ENCODE measurements at regions not wholly inside any gene's neighbourhood (a gene's known extent, or its start where the extent isn't known, plus 50 kb on each side); places are given as distances from the start of the nearest gene placed in this dataset.

DNA sequence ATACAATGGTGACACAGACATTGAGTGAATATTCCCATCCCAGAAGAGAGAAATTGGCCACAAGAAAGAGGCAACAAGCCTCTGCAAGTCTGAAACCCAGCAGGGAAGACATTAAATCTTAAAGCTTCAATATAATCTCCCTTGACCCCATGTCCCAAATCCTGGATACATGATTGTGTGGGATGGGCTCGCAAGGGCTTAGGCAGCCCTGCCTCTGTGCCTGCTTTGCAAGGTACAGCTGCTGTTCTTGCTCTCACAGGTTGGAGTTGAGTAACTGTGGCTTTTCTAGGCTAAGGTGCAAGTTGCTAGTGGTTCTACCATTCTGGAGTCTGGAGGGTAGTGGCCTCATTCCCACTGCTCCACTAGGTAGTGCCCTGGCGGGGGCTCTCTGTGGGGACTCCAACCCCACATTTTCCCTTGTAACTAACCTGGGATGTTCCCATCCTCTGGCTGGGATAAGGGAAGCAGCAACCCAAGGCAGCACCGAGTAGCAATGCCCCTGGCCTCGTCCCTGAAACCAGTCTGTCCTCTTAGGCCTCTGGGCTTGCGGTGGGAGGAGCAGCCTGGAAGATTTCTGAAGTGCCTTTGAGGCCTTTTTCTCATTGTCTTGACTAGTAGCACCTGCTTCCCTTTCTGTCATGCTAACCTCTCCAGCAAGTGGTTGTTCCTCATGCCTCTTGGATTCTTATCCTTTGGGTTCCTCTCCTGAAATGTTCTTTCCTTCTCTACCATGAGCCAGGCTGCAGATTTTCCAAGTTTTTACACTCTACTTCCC lies 90.0 kb downstream of the FAM174B start:
- Histone ChIP-seq H2BK5ac (ENCODE audit: low read depth, low read length, poor library complexity) (no peak overlapping the region), H2BK12ac (ENCODE audit: low read length) (no peak overlapping the region), H3K36me3 (ENCODE audit: control insufficient read depth in 1 of 2, insufficient read depth in 2 of 2, low read length in 2 of 2) (no peaks in the 10 kb centered on the region), H3K9me3 (ENCODE audit: insufficient read depth, low read depth, low read length) (no peaks in the 10 kb centered on the region), H3K4me2 (ENCODE audit: low read length) (no peak overlapping the region), H2BK120ac (ENCODE audit: insufficient read depth, low read length, poor library complexity) (no peak overlapping the region), H3K4me3 (ENCODE audit: low read depth, low read length) (no peak overlapping the region), H3K27me3 (ENCODE audit: insufficient read depth, low read length) (no peaks in the 10 kb centered on the region), H2AK5ac (ENCODE audit: low read length) (no peak overlapping the region), H3K4me1 (ENCODE audit: control insufficient read depth in 1 of 2, insufficient read depth in 2 of 2, low read length in 2 of 2) (no peaks in the 10 kb centered on the region), H4K8ac (ENCODE audit: low read depth, low read length) (no peak overlapping the region), H3K27ac (ENCODE audit: low read depth, low read length) (no peak overlapping the region), H4K91ac (ENCODE audit: low read depth, low read length) (no peak overlapping the region), H3K79me2 (ENCODE audit: control insufficient read depth, insufficient read depth, low read length, poor library complexity) (no peaks in the 10 kb centered on the region), H3K4ac (ENCODE audit: low read depth, low read length) (no peak overlapping the region), H3K18ac (ENCODE audit: low read length) (no peak overlapping the region), H3K9ac (ENCODE audit: low read length) (no peak overlapping the region), H3K79me1 (ENCODE audit: low read length) (no peaks in the 10 kb centered on the region), H3K23ac (ENCODE audit: low read length) (no peak overlapping the region), H3K14ac (ENCODE audit: low read length) (no peak overlapping the region), H4K12ac (ENCODE audit: low read depth, low read length) (no peak overlapping the region), H2AFZ (ENCODE audit: insufficient read depth, low read length, poor library complexity) (no peak overlapping the region)
- no CpG with 5 or more reads among the region's 5 CpGs for WGBS (ENCODE audit: extremely low coverage, insufficient coverage, insufficient read length)
- DNase-seq = peak in 1 of 2 donors; percentile 18

DNA sequence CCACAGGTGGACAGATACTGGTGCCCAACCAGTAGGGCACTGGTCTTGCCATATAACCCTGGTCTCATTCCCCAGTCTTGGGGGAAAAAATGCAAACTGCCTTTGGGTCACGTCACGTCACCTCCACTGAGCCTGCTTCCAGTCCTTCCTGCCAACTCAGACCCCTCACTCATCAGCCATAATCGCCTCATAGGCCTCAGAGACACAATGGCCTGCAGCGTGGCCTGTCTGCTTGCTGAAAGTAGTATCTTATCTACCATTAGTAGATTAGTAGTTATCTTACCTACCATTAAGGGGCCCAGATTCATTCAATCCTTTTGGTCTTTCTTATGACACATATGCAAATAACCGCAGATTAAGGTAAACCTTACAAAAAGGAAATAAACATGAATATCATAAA lies 93.8 kb downstream of the FAM174B start:
- Histone ChIP-seq H3K4me3 (ENCODE audit: low read depth, low read length) (no peak overlapping the region), H3K9me3 (ENCODE audit: insufficient read depth, low read depth, low read length) (no peaks in the 10 kb centered on the region), H3K18ac (ENCODE audit: low read length) (no peak overlapping the region), H2AK5ac (ENCODE audit: low read length) (no peak overlapping the region), H2AFZ (ENCODE audit: insufficient read depth, low read length, poor library complexity) (no peak overlapping the region), H3K27me3 (ENCODE audit: insufficient read depth, low read length) (no peaks in the 10 kb centered on the region), H3K9ac (ENCODE audit: low read length) (no peak overlapping the region), H4K8ac (ENCODE audit: low read depth, low read length) (no peak overlapping the region), H3K14ac (ENCODE audit: low read length) (no peak overlapping the region), H4K12ac (ENCODE audit: low read depth, low read length) (no peak overlapping the region), H3K4ac (ENCODE audit: low read depth, low read length) (no peak overlapping the region), H3K4me2 (ENCODE audit: low read length) (no peak overlapping the region), H3K4me1 (ENCODE audit: control insufficient read depth in 1 of 2, insufficient read depth in 2 of 2, low read length in 2 of 2) (no peaks in the 10 kb centered on the region), H4K91ac (ENCODE audit: low read depth, low read length) (no peak overlapping the region), H3K27ac (ENCODE audit: low read depth, low read length) (no peak overlapping the region), H2BK120ac (ENCODE audit: insufficient read depth, low read length, poor library complexity) (no peak overlapping the region), H3K79me2 (ENCODE audit: control insufficient read depth, insufficient read depth, low read length, poor library complexity) (no peaks in the 10 kb centered on the region), H3K23ac (ENCODE audit: low read length) (no peak overlapping the region), H2BK12ac (ENCODE audit: low read length) (no peak overlapping the region), H3K79me1 (ENCODE audit: low read length) (no peaks in the 10 kb centered on the region), H3K36me3 (ENCODE audit: control insufficient read depth in 1 of 2, insufficient read depth in 2 of 2, low read length in 2 of 2) (no peaks in the 10 kb centered on the region), H2BK5ac (ENCODE audit: low read depth, low read length, poor library complexity) (no peak overlapping the region)
- no peak for DNase-seq
- WGBS (ENCODE audit: extremely low coverage, insufficient coverage, insufficient read length) = no CpG with 5 or more reads among the region's 5 CpGs

DNA sequence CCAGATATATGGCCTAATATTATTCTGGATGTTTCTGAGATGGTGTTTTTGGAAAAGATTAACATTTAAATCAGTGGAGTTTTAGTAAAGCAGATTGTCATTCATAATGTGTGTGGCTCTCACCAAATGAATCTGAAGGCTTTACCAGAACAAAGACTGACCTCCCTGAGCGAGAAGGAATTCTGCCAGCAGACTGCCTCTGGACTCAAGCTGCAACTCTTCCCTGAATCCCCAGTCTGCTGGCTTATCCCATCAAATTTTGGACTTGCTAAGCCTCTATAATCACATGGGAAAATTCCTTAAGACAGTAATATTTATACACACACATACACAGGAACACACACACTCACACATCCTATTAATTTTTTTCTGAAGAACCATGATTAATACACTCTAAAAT lies 102.3 kb downstream of the FAM174B start:
- H3K79me1 ChIP-seq (ENCODE audit: low read length) = no peaks in the 10 kb centered on the region
- H2BK120ac ChIP-seq (ENCODE audit: insufficient read depth, low read length, poor library complexity) = no peak overlapping the region
- H3K4me2 ChIP-seq (ENCODE audit: low read length) = no peak overlapping the region
- H3K4ac ChIP-seq (ENCODE audit: low read depth, low read length) = no peak overlapping the region
- no peak overlapping the region for H2BK5ac ChIP-seq (ENCODE audit: low read depth, low read length, poor library complexity)
- no peak overlapping the region for H2AFZ ChIP-seq (ENCODE audit: insufficient read depth, low read length, poor library complexity)
- H2BK12ac ChIP-seq (ENCODE audit: low read length) = no peak overlapping the region
- H3K14ac ChIP-seq (ENCODE audit: low read length) = no peak overlapping the region
- H3K36me3 ChIP-seq (ENCODE audit: control insufficient read depth in 1 of 2, insufficient read depth in 2 of 2, low read length in 2 of 2) = no peaks in the 10 kb centered on the region
- H3K27ac ChIP-seq (ENCODE audit: low read depth, low read length) = no peak overlapping the region
- H4K91ac ChIP-seq (ENCODE audit: low read depth, low read length) = no peak overlapping the region
- H3K23ac ChIP-seq (ENCODE audit: low read length) = no peak overlapping the region
- DNase-seq = no peak
- no peak overlapping the region for H3K9ac ChIP-seq (ENCODE audit: low read length)
- H3K27me3 ChIP-seq (ENCODE audit: insufficient read depth, low read length) = no peaks in the 10 kb centered on the region
- H2AK5ac ChIP-seq (ENCODE audit: low read length) = no peak overlapping the region
- no peak overlapping the region for H3K18ac ChIP-seq (ENCODE audit: low read length)
- no CpG with 5 or more reads among the region's 1 CpG for WGBS (ENCODE audit: extremely low coverage, insufficient coverage, insufficient read length)
- no peak overlapping the region for H4K12ac ChIP-seq (ENCODE audit: low read depth, low read length)
- no peak overlapping the region for H4K8ac ChIP-seq (ENCODE audit: low read depth, low read length)
- H3K4me1 ChIP-seq (ENCODE audit: control insufficient read depth in 1 of 2, insufficient read depth in 2 of 2, low read length in 2 of 2) = no peaks in the 10 kb centered on the region
- H3K4me3 ChIP-seq (ENCODE audit: low read depth, low read length) = no peak overlapping the region
- H3K9me3 ChIP-seq (ENCODE audit: insufficient read depth, low read depth, low read length) = no peaks in the 10 kb centered on the region
- H3K79me2 ChIP-seq (ENCODE audit: control insufficient read depth, insufficient read depth, low read length, poor library complexity) = no peaks in the 10 kb centered on the region

DNA sequence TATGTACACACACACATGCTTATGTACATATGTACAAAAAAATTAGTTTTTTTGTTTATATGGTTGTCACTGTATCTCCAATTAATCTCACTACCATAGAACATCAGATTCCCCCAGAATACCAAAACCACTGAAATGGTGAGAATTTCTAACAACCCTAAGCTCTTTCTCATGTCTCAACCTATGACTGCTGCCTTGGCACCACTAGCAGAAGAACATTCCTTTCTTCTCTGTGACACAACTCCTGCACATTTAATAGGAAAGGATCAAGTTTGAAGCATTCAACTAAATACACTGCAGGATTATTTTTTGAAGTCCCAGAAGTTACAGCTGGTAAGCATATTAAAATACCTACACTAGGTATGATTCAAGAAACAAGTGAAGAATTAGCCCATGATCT lies 109.6 kb downstream of the FAM174B start:
- Histone ChIP-seq H3K23ac (ENCODE audit: low read length) (no peak overlapping the region), H3K4me2 (ENCODE audit: low read length) (no peak overlapping the region), H3K79me1 (ENCODE audit: low read length) (no peaks in the 10 kb centered on the region), H4K91ac (ENCODE audit: low read depth, low read length) (no peak overlapping the region), H4K8ac (ENCODE audit: low read depth, low read length) (no peak overlapping the region), H4K12ac (ENCODE audit: low read depth, low read length) (no peak overlapping the region), H3K4me3 (ENCODE audit: low read depth, low read length) (no peak overlapping the region), H3K4me1 (ENCODE audit: control insufficient read depth in 1 of 2, insufficient read depth in 2 of 2, low read length in 2 of 2) (no peaks in the 10 kb centered on the region), H3K4ac (ENCODE audit: low read depth, low read length) (no peak overlapping the region), H2BK12ac (ENCODE audit: low read length) (no peak overlapping the region), H2AFZ (ENCODE audit: insufficient read depth, low read length, poor library complexity) (no peak overlapping the region), H3K36me3 (ENCODE audit: control insufficient read depth in 1 of 2, insufficient read depth in 2 of 2, low read length in 2 of 2) (no peaks in the 10 kb centered on the region), H2BK120ac (ENCODE audit: insufficient read depth, low read length, poor library complexity) (no peak overlapping the region), H3K79me2 (ENCODE audit: control insufficient read depth, insufficient read depth, low read length, poor library complexity) (no peaks in the 10 kb centered on the region), H3K18ac (ENCODE audit: low read length) (no peak overlapping the region), H2AK5ac (ENCODE audit: low read length) (no peak overlapping the region), H3K27me3 (ENCODE audit: insufficient read depth, low read length) (no peaks in the 10 kb centered on the region), H3K27ac (ENCODE audit: low read depth, low read length) (no peak overlapping the region), H2BK5ac (ENCODE audit: low read depth, low read length, poor library complexity) (no peak overlapping the region), H3K9ac (ENCODE audit: low read length) (no peak overlapping the region), H3K9me3 (ENCODE audit: insufficient read depth, low read depth, low read length) (no peaks in the 10 kb centered on the region), H3K14ac (ENCODE audit: low read length) (no peak overlapping the region)
- no peak for DNase-seq
